ENCODE measurements at regions not wholly inside any gene's neighbourhood (a gene's known extent, or its start where the extent isn't known, plus 50 kb on each side); places are given as distances from the start of the nearest gene placed in this dataset.
"Not testable (repeated sequence)": the region's sequence is repeated elsewhere in the genome, so short reads cannot be mapped to it uniquely, and the experiment has no call there.

DNA sequence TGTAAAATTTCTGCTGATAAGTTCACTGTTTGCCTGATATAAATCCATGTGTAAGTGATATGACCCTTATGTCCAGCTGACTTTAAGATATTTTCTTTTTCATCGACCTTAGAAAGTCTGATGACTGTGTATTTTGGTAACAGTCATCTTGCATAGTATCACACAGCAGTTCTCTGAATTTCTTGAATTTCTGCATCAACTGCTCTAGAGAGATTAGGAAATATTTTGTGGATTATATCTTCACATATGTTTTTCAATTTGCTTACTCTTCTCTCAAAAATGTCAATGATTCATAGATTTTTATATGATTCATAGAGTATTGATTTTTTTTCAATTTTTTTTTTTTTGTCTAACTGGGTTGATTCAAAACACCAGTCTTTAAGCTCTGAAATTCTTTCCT, 945.3 kb downstream of the TRIB2 start:
- TF ChIP-seq, protein P1, sequence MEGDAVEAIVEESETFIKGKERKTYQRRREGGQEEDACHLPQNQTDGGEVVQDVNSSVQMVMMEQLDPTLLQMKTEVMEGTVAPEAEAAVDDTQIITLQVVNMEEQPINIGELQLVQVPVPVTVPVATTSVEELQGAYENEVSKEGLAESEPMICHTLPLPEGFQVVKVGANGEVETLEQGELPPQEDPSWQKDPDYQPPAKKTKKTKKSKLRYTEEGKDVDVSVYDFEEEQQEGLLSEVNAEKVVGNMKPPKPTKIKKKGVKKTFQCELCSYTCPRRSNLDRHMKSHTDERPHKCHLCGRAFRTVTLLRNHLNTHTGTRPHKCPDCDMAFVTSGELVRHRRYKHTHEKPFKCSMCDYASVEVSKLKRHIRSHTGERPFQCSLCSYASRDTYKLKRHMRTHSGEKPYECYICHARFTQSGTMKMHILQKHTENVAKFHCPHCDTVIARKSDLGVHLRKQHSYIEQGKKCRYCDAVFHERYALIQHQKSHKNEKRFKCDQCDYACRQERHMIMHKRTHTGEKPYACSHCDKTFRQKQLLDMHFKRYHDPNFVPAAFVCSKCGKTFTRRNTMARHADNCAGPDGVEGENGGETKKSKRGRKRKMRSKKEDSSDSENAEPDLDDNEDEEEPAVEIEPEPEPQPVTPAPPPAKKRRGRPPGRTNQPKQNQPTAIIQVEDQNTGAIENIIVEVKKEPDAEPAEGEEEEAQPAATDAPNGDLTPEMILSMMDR (IDR thresholded peaks at IDR 0.05), result no peak
- intact Hi-C loops (cut with DNase I), result no loop called here

DNA sequence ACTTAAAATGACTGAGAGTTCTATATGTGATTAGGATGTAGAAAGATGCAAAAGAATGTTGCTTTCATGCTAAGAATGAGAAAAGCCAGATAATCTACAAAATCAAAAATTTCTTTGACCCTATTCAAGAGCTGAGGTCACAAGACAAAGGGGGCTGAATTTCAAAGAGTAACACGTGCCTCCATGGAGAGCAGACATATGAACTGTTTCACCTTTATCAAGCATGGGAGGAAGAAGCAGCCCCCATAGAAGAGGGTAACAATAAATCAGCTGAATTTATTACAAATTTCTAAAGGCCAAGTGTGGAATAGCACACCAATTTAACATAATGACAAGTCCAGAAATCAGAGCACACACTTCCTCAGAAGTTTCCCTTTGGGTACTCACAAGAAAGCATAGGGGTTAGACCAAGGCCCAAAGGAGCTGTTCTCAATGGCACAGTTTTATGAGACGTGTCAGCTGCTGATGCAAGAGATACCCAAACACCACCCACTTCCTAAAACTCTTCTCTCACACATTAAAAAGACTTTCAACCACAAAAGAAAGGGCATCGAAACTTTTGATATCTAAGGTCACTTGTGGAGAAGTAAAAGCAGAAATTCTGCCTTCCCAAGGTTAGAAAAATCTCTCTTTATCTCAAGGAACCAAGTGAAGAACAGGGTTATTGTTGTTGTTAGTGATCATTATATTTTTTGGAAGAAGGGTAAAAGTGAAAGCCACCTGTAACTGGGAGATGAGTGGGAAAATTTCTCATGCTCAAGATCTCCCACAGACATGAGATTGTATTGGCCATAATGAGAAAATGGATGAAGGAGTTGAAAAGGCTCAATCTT, 950.1 kb downstream of the TRIB2 start:
- Histone ChIP-seq H3K27me3 (ENCODE audit: low read depth) (no peaks in the 10 kb centered on the region), H3K36me3 (no peaks in the 10 kb centered on the region), H3K27ac (no peak overlapping the region), H3K9me3 (no peaks in the 10 kb centered on the region), H3K4me3 (no peak overlapping the region), H3K4me1 (no peaks in the 10 kb centered on the region)
- intact Hi-C loops (cut with DNase I), result no loop called here
- TF ChIP-seq, protein P1 (IDR thresholded peaks at IDR 0.05), result no peak
- DNase-seq (no peak), ATAC-seq (no peak)

More for the DNA sequence above, 945.3 kb downstream of the TRIB2 start:
- H3K9me3 ChIP-seq, result no peaks in the 10 kb centered on the region
- H3K36me3 ChIP-seq, result no peaks in the 10 kb centered on the region
- no peak overlapping the region for H3K27ac ChIP-seq
- ATAC-seq (no peak), DNase-seq (no peak)
- no peaks in the 10 kb centered on the region for H3K27me3 ChIP-seq (ENCODE audit: low read depth)
- no peak overlapping the region for H3K4me3 ChIP-seq
- H3K4me1 ChIP-seq, result no peaks in the 10 kb centered on the region

DNA sequence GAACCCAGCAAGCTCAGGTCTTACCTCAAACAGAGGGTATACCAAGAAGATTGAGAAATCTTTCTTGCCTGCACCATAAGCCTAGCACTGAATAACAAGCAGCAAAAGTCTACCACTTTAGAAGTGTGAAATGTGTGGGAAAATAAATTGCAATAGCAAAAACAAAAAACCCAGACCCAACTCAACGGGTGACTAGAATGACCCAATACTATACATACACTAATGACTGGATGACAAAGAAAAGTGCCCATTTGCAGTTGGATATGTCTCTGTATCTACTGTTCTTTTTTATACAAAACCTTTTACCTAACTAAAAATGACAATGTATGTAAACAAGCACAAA, 950.6 kb downstream of the TRIB2 start:
- Histone ChIP-seq H3K36me3 (no peaks in the 10 kb centered on the region), H3K27me3 (ENCODE audit: low read depth) (no peaks in the 10 kb centered on the region), H3K27ac (no peak overlapping the region), H3K9me3 (no peaks in the 10 kb centered on the region), H3K4me1 (no peaks in the 10 kb centered on the region), H3K4me3 (no peak overlapping the region)
- ATAC-seq, result no peak
- intact Hi-C loops (cut with DNase I), result no loop called here
- no peak for DNase-seq
- TF ChIP-seq, protein P1 (IDR thresholded peaks at IDR 0.05), result no peak

DNA sequence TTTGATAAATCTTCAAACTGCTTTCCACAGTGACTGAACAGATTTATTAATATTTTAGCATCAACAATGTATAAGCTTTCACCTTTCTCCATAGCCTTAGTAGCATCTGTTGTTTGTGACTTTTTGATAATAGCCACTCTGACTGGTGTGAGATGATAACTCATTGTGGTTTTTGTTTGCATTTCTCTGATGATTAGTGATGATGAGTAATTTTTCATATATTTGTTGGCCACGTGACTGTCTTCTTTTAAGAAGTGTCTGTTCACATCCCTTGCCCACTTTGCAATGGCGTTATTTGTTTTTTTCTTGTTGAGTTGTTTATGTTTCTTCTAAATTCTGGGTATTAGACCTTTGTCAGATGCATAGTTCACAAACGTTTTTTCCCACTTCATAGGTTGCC, 952.9 kb downstream of the TRIB2 start:
- no peak for DNase-seq
- Histone ChIP-seq H3K36me3 (no peaks in the 10 kb centered on the region), H3K27ac (no peak overlapping the region), H3K9me3 (no peaks in the 10 kb centered on the region), H3K27me3 (ENCODE audit: low read depth) (no peaks in the 10 kb centered on the region), H3K4me1 (no peaks in the 10 kb centered on the region), H3K4me3 (no peak overlapping the region)
- intact Hi-C loops (cut with DNase I), result no loop called here
- no peak for ATAC-seq
- TF ChIP-seq, protein P1 (IDR thresholded peaks at IDR 0.05), result no peak

DNA sequence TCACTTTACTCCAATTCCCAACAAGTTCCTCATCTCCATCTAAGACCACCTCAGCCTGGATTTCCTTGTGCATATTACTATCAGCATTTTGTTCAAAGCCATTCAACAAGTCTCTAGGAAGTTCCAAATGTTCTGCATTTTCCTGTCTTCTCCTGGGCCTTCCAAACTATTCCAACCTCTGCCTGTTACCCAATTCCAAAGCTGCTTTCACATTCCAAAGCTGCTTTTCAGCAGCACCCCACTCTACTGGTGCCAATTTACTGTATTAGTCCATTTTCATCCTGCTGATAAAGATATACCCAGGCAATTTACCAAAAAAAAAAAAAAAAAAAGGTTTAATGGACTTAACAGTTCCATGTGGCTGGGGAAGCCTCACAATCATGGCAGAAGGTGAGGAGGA, 957.1 kb downstream of the TRIB2 start:
- H3K4me3 ChIP-seq; H3K27ac ChIP-seq; H3K4me1 ChIP-seq; ATAC-seq; H3K27me3 ChIP-seq (ENCODE audit: low read depth); H3K36me3 ChIP-seq; H3K9me3 ChIP-seq; intact Hi-C loops (cut with DNase I); DNase-seq: not testable (repeated sequence)

DNA sequence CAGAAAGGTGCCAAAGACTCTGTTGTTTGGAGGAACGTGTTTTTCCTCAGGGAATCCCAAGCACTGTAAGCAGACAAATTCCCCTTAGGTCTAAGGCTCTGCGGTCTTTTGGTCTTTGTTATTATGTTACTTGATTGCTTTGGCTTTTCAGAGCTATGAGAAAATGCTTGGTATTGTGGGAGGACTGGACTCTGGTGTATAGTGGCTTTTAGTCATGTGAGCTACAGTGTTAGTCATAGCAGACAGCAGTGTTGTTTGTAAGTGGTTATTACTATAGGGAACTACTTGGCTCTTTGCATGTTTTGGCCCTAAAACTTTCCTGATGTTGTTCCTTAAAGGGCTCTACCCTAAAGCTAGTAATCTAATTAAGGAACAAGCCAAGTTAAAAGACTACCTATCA, 956.2 kb upstream of the LRATD1 start:
- Histone ChIP-seq H3K27ac (no peak overlapping the region), H3K36me3 (no peaks in the 10 kb centered on the region), H3K4me3 (no peak overlapping the region), H3K9me3 (no peaks in the 10 kb centered on the region), H3K27me3 (ENCODE audit: low read depth) (no peaks in the 10 kb centered on the region), H3K4me1 (no peaks in the 10 kb centered on the region)
- no peak for DNase-seq
- intact Hi-C loops (cut with DNase I), result no loop called here
- TF ChIP-seq, protein P1 (IDR thresholded peaks at IDR 0.05), result no peak
- no peak for ATAC-seq

Data from lower lobe of right lung (tissue), 2 donors.